ENCODE measurements at regions not wholly inside any gene's neighbourhood (a gene's known extent, or its start where the extent isn't known, plus 50 kb on each side); places are given as distances from the start of the nearest gene placed in this dataset.
"Not testable (repeated sequence)": the region's sequence is repeated elsewhere in the genome, so short reads cannot be mapped to it uniquely, and the experiment has no call there.

DNA sequence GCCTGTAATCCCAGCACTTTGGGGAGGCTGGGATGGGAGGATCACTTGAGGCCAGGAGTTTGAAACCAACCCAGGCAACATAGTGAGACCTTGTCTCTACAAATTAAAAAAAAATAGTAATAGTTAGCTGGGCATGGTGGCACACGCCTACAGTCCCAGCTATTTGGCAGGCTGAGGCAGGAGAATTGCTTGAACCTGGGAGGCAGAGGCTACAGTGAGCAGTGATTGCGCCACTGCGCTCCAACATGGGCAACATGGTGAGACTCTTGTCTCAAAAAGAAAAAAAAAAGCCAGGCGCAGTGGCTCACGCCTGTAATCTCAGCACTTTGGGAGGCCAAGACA, 56.9 kb upstream of the MRTFB start:
- no peak overlapping the region for H3K4me3 ChIP-seq
- H3K4me1 ChIP-seq: peaks cover 0 to 53% of the 10 kb centered on the region in 2 donors
- TF ChIP-seq CTCF (IDR thresholded peaks at IDR 0.05): no peak
- H3K27me3 ChIP-seq: no peaks in the 10 kb centered on the region
- H3K36me3 ChIP-seq: no peaks in the 10 kb centered on the region
- no peaks in the 10 kb centered on the region for H3K9me3 ChIP-seq
- peak overlapping the region; percentile 57 to 81 for H3K27ac ChIP-seq
- DNase-seq (ENCODE audit: low spot score): no peak

DNA sequence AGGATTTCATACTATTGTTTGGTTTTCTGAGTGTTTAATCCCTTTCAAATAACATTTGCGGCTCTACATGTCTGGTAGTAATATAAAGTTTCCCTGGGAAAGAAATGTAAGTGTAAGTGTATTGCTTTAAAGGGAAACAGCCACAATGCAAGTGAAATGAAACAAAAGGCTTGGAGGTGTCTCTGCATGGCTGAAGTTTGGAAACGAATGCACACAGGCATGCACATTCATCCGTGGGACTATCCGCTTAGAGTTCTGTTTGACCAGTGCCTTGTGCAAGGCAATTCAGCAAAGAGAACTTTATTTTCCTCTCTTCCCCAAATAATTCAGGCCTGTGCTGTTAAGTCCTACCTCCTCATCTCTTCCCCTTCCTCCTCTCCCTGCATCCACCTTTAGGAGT, 56.1 kb upstream of the MRTFB start:
- Histone ChIP-seq H3K4me3 (peak overlapping the region in 1 of 2 donors; percentile 29), H3K27ac (peak overlapping the region; percentile 57 to 81), H3K9me3 (no peaks in the 10 kb centered on the region), H3K27me3 (no peaks in the 10 kb centered on the region), H3K36me3 (no peaks in the 10 kb centered on the region), H3K4me1 (peaks cover 0 to 53% of the 10 kb centered on the region in 2 donors)
- TF ChIP-seq CTCF (IDR thresholded peaks at IDR 0.05): no peak
- DNase-seq (ENCODE audit: low spot score): no peak

- TF ChIP-seq CTCF (IDR thresholded peaks at IDR 0.05): no peak
- peaks cover 0 to 53% of the 10 kb centered on the region in 2 donors for H3K4me1 ChIP-seq
- DNase-seq (ENCODE audit: low spot score): no peak
These were observed 55.7 kb upstream of the MRTFB start for GRCh38 chr16:14015461-14015860.

GRCh38 chr16:14015948-14016347, 55.2 kb upstream of the MRTFB start:
- Histone ChIP-seq H3K36me3 (no peaks in the 10 kb centered on the region), H3K4me1 (peaks cover 0 to 53% of the 10 kb centered on the region in 2 donors), H3K27me3 (no peaks in the 10 kb centered on the region), H3K27ac (peak overlapping the region; percentile 57 to 81), H3K9me3 (no peaks in the 10 kb centered on the region), H3K4me3 (peak overlapping the region in 1 of 2 donors; percentile 29)
- DNase-seq (ENCODE audit: low spot score): peak; percentile 80
- TF ChIP-seq CTCF (IDR thresholded peaks at IDR 0.05): no peak

More at GRCh38 chr16:14015461-14015860, 55.7 kb upstream of the MRTFB start:
- Histone ChIP-seq H3K36me3 (no peaks in the 10 kb centered on the region), H3K27ac (peak overlapping the region; percentile 57 to 81), H3K4me3 (peak overlapping the region in 1 of 2 donors; percentile 29), H3K9me3 (no peaks in the 10 kb centered on the region), H3K27me3 (no peaks in the 10 kb centered on the region)

GRCh38 chr16:14016362-14016761, 54.8 kb upstream of the MRTFB start:
- not testable (repeated sequence) for H3K27me3 ChIP-seq; DNase-seq (ENCODE audit: low spot score); H3K9me3 ChIP-seq; H3K4me3 ChIP-seq; H3K36me3 ChIP-seq
- Histone ChIP-seq H3K4me1 (peaks cover 0 to 53% of the 10 kb centered on the region in 2 donors), H3K27ac (peak overlapping the region; percentile 57 to 81)

DNA sequence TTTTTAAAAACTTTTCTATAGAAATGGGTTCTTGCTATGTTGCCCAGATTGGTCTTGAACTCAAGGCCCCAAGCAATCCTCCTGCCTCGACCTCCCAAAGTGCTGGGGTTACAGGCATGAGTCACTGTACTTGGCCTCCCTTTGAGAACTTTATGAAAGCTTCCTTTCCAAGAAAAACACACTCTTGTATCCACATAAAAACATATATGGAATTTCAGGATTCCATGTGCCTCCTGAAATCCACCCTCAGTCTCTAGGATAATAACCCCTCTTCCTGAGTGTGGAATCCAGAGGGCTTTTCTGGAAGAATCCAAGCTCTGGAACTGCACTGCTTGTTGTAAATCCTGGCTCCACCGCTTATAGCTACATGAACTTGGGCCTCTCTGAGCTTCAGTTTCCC, 53.2 kb upstream of the MRTFB start:
- H3K36me3 ChIP-seq: no peaks in the 10 kb centered on the region
- H3K9me3 ChIP-seq: no peaks in the 10 kb centered on the region
- no peak for DNase-seq (ENCODE audit: low spot score)
- H3K27ac ChIP-seq: no peak overlapping the region
- TF ChIP-seq CTCF (IDR thresholded peaks at IDR 0.05): no peak
- H3K27me3 ChIP-seq: no peaks in the 10 kb centered on the region
- H3K4me3 ChIP-seq: no peak overlapping the region
- peaks cover 0 to 39% of the 10 kb centered on the region in 2 donors for H3K4me1 ChIP-seq

All from right atrium auricular region (tissue), 2 donors.